GM12892 (cell line): ENCODE measurements at regions not wholly inside any gene's neighbourhood (a gene's known extent, or its start where the extent isn't known, plus 50 kb on each side); places are given as distances from the start of the nearest gene placed in this dataset.

Experiments used
- POLR2A ChIP-seq: IDR thresholded peaks from 2 replicates; pipeline ENCODE4 v1.6.1; 2011; ENCODE audit warnings: low read depth, low read length, control low read depth
- POLR2AphosphoS5 ChIP-seq: IDR thresholded peaks from 2 replicates; pipeline ENCODE4 v1.6.1; 2011; ENCODE audit warnings: low read depth, low read length, control low read depth

GRCh38 chr4:136653640-136654406, 878.5 kb downstream of the PCDH18 start:
- no peak for TF ChIP-seq POLR2A
- no peak for TF ChIP-seq POLR2AphosphoS5
